H4 (cell line): ENCODE measurements at regions not wholly inside any gene's neighbourhood (a gene's known extent, or its start where the extent isn't known, plus 50 kb on each side); places are given as distances from the start of the nearest gene placed in this dataset.
A peak's percentile ranks its signal among the peaks of the same experiment; 100 is the strongest.
"Not testable (repeated sequence)": the region's sequence is repeated elsewhere in the genome, so short reads cannot be mapped to it uniquely, and the experiment has no call there.

Experiments
- DNase-seq: peaks from one replicate; pipeline ENCODE4 v3.0.0-alpha.2; 2015; ENCODE audit warnings: low spot score

- no peak for DNase-seq
Measured at GRCh38 chr1:232713785-232714184, 83.9 kb upstream of the SIPA1L2 start.

DNA sequence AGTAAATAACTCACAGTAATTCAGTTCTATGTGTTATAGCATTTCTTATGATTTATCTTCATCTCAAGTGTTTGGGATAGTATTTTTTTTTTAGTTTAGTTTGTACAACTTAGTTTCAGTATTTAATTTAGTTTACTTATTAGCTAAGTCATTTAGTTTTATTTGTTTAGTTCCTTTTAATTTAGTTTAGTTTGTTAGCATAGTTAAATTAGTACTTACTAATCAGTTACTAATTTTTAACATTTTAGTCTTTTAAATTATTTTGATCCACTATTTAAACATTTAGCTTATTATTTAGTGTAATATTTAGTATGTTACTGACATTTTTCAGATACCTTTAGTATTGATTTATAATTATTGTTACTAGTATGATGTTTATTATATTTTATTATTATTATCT, 85.2 kb upstream of the SIPA1L2 start:
- no peak for DNase-seq

DNA sequence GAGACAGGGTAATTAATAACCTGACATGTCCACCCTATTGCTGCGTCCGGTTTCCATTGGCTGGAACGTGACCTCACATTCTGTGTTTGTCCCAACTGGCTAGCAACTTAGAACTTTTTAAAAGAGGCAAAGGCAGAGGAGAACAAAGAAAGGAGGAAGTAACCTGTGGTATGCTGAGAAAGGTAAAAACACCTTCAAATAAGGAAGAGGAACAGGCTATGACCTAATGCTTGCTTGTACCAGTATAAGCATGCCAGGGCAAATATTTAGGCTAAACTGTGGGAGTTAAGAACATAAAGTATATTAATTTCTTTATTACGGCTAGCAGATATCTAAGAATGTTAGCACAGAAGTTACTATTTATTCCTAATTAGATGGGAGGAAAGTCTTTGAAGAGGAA, 87.3 kb upstream of the MAP10 start:
- DNase-seq, result not testable (repeated sequence)

- no peak for DNase-seq
Measured at GRCh38 chr1:232718928-232719927, 86.0 kb upstream of the MAP10 start.

DNA sequence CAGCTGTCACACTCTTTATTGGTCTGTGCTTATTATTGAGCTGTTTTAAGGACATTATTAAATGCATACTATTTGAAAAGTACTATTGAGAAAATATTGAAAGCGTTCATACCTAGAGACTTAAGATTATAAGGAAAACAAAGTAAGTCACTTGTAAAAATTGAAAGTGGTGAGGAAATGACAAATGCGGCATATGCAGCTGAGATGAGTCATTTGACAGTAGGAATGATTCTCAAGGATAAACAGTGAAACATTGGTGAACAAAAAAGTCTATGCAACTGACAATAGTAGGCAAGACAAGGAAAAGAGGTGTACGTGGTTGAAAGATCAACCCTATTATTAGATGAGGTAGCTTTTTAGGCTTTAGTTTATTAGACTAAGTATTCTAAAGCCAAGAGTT, 82.6 kb upstream of the MAP10 start:
- no peak for DNase-seq

- no peak for DNase-seq
Measured at GRCh38 chr1:232725305-232726047, 79.7 kb upstream of the MAP10 start.

GRCh38 chr1:232726048-232726779, 79.0 kb upstream of the MAP10 start:
- peak; percentile 59 for DNase-seq

- no peak for DNase-seq
Measured at GRCh38 chr1:232728507-232729263, 76.5 kb upstream of the MAP10 start.

- no peak for DNase-seq
Measured at GRCh38 chr1:232732344-232732910, 72.8 kb upstream of the MAP10 start.

- no peak for DNase-seq
Measured at GRCh38 chr1:232737917-232738316, 67.3 kb upstream of the MAP10 start.

GRCh38 chr1:232743999-232744398, 61.2 kb upstream of the MAP10 start:
- DNase-seq, result no peak

DNA sequence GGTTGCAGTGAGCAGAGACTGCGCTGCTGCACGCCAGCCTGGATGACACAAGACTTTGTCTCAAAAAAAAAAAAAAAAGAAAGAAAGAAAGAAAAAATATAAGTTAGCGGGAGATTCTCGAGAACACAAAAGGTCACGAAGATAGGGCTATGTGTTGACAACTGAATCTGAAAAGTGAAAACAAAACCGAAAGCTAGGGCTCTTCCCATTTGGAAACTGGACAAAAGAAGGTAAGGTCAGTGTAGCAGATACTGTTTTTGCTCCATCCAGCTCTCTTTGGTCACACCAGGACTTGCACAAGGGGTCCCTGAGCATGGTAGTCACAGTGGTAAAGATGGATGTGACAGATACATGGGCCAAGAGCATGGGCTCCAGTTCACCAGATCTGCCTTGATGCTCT, 60.4 kb upstream of the MAP10 start:
- DNase-seq, result no peak

DNA sequence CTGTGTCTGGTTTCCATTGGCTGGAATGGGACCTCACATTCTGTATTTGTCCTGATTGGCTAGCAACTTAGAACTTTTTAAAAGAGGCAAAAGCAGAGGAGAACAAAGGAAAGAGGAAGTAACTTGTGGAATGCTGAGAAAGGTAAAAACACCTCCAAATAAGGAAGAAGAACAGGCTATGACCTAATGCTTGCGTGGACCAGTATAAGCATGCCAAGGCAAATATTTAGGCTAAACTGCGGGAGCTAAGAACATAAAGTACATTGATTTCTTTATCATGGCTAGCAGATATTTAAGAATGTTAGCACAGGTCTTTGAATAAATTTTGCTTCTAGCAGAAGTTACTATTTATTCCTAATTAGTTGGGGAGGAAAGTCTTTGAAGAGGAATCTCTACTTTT, 59.5 kb upstream of the MAP10 start:
- DNase-seq, result not testable (repeated sequence)

DNA sequence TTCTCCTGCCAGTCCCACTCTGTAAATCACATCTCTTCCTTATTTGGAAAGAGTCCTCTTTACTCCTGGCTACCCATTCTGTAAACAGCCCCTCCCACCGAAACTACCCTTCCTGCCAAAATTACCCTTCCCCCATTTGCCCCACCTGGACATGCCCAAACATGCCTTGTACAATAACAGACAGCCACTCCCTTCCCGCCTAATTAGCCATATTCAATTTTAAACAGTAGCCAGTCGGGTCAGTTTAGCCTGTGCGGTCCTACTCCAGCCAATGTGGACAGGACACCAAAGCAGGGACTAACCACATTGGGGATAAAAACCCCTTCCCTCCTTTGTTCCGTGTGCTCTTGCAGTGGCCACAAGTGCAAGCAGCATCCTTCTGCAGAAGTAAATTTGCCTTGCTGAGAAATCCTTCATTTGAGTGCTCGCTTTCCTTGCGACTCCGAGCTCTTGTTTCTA, 56.3 kb upstream of the MAP10 start:
- no peak for DNase-seq

- DNase-seq, result no peak
Measured at GRCh38 chr1:232751393-232752140, 53.6 kb upstream of the MAP10 start.

- DNase-seq, result no peak
Measured at GRCh38 chr1:232752365-232752764, 52.9 kb upstream of the MAP10 start.

DNA sequence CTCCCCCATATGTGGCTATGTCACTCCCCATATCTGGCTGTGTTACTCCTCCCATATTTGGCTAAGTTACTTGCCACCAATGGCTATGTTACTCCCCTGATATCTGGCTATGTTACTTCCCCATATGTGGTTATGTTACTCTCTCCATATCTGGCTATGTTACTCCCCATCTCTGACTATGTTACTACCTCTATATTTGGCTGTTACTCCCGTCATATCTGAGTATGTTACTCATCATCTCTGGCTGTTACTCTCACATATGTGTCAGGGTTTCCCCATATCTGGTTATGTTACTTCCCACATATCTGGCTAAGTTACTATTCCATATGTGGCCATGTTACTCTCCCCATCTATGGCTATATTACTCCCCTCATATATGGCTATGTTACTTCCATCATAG, 50.3 kb upstream of the MAP10 start:
- no peak for DNase-seq
